ENCODE measurements at regions not wholly inside any gene's neighbourhood (a gene's known extent, or its start where the extent isn't known, plus 50 kb on each side); places are given as distances from the start of the nearest gene placed in this dataset.
"Not testable (repeated sequence)": the region's sequence is repeated elsewhere in the genome, so short reads cannot be mapped to it uniquely, and the experiment has no call there.

DNA sequence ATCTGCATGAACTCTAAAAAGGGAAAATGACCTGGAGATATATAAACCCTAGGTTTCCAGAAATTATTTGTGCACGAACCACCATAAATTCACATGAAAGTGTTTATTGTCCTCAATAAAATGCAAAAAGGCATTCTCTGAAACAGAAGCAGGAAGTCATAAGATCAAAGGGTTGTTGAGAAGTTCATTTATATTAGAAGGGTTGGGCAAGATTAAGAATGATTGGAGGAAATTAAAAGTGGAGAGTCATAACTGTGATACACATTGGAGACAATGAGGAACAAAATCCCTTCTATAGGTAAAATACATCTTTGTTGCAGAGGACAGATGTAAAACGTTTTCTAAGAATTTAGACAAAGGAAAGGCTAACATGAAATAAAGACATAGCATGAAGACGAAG, 476.8 kb downstream of the CBLN4 start:
- Mint-ChIP-seq H3K9me3 (ENCODE audit: unreplicated experiment) (peaks cover 1% of the 10 kb centered on the region), H3K36me3 (ENCODE audit: unreplicated experiment) (no peaks in the 10 kb centered on the region), H3K27me3 (ENCODE audit: unreplicated experiment) (no peaks in the 10 kb centered on the region), H3K4me1 (ENCODE audit: low read depth, unreplicated experiment) (peaks cover 3% of the 10 kb centered on the region), H3K27ac (ENCODE audit: unreplicated experiment) (no peak overlapping the region), H3K4me3 (ENCODE audit: unreplicated experiment) (no peak overlapping the region)
- DNase-seq = no peak
- TF ChIP-seq CTCF (IDR thresholded peaks at IDR 0.05; ENCODE audit: partially characterized antibody, unreplicated experiment) = no peak

GRCh38 chr20:55522296-55522815, 483.0 kb downstream of the CBLN4 start:
- peaks cover 3% of the 10 kb centered on the region for H3K4me1 Mint-ChIP-seq (ENCODE audit: low read depth, unreplicated experiment)

GRCh38 chr20:55517584-55517983, 487.7 kb downstream of the CBLN4 start:
- DNase-seq; H3K4me1 Mint-ChIP-seq (ENCODE audit: low read depth, unreplicated experiment); H3K27me3 Mint-ChIP-seq (ENCODE audit: unreplicated experiment); H3K27ac Mint-ChIP-seq (ENCODE audit: unreplicated experiment); H3K4me3 Mint-ChIP-seq (ENCODE audit: unreplicated experiment); H3K36me3 Mint-ChIP-seq (ENCODE audit: unreplicated experiment); H3K9me3 Mint-ChIP-seq (ENCODE audit: unreplicated experiment): not testable (repeated sequence)

More at GRCh38 chr20:55522296-55522815, 483.0 kb downstream of the CBLN4 start:
- no peaks in the 10 kb centered on the region for H3K27me3 Mint-ChIP-seq (ENCODE audit: unreplicated experiment)
- TF ChIP-seq CTCF (IDR thresholded peaks at IDR 0.05; ENCODE audit: partially characterized antibody, unreplicated experiment) = no peak
- peaks cover 6% of the 10 kb centered on the region for H3K36me3 Mint-ChIP-seq (ENCODE audit: unreplicated experiment)
- peaks cover 5% of the 10 kb centered on the region for H3K9me3 Mint-ChIP-seq (ENCODE audit: unreplicated experiment)
- no peak overlapping the region for H3K4me3 Mint-ChIP-seq (ENCODE audit: unreplicated experiment)
- no peak for DNase-seq
- H3K27ac Mint-ChIP-seq (ENCODE audit: unreplicated experiment) = no peak overlapping the region

GRCh38 chr20:55515832-55516231, 489.5 kb downstream of the CBLN4 start:
- no peak for TF ChIP-seq CTCF (IDR thresholded peaks at IDR 0.05; ENCODE audit: partially characterized antibody, unreplicated experiment)
- no peak for DNase-seq
- no peaks in the 10 kb centered on the region for H3K36me3 Mint-ChIP-seq (ENCODE audit: unreplicated experiment)
- no peaks in the 10 kb centered on the region for H3K27me3 Mint-ChIP-seq (ENCODE audit: unreplicated experiment)
- H3K9me3 Mint-ChIP-seq (ENCODE audit: unreplicated experiment) = peaks cover 8% of the 10 kb centered on the region
- H3K4me3 Mint-ChIP-seq (ENCODE audit: unreplicated experiment) = no peak overlapping the region
- H3K4me1 Mint-ChIP-seq (ENCODE audit: low read depth, unreplicated experiment) = no peaks in the 10 kb centered on the region
- H3K27ac Mint-ChIP-seq (ENCODE audit: unreplicated experiment) = no peak overlapping the region

DNA sequence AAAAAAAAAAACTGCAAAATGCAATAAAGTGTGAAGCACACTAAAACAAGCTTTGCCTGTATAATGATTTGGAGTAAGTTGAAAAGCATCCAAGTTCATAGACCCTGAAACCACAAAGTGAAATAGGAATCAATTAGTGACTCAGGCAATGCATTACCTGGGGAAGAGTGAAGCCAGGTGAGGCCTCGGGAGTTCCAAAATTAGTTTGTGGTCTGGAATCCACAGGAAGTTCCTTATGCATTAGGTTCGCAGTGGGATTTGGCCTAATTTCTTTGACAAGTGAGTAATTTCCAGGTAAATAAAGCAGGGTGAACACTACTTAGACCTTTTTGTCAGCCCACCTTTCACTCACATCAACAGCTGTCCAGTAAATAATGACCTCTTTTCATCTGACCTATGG, 490.8 kb downstream of the CBLN4 start:
- Mint-ChIP-seq H3K9me3 (ENCODE audit: unreplicated experiment) (peaks cover 9% of the 10 kb centered on the region), H3K36me3 (ENCODE audit: unreplicated experiment) (no peaks in the 10 kb centered on the region), H3K4me1 (ENCODE audit: low read depth, unreplicated experiment) (no peaks in the 10 kb centered on the region)

More for the DNA sequence above, 490.8 kb downstream of the CBLN4 start:
- TF ChIP-seq CTCF (IDR thresholded peaks at IDR 0.05; ENCODE audit: partially characterized antibody, unreplicated experiment) = no peak
- Mint-ChIP-seq H3K27me3 (ENCODE audit: unreplicated experiment) (no peaks in the 10 kb centered on the region), H3K4me3 (ENCODE audit: unreplicated experiment) (no peak overlapping the region), H3K27ac (ENCODE audit: unreplicated experiment) (no peak overlapping the region)
- DNase-seq = no peak

All from glutamatergic neuron (in vitro differentiated cells).